ENCODE measurements at regions not wholly inside any gene's neighbourhood (a gene's known extent, or its start where the extent isn't known, plus 50 kb on each side); places are given as distances from the start of the nearest gene placed in this dataset.
"Not testable (repeated sequence)": the region's sequence is repeated elsewhere in the genome, so short reads cannot be mapped to it uniquely, and the experiment has no call there.

DNA sequence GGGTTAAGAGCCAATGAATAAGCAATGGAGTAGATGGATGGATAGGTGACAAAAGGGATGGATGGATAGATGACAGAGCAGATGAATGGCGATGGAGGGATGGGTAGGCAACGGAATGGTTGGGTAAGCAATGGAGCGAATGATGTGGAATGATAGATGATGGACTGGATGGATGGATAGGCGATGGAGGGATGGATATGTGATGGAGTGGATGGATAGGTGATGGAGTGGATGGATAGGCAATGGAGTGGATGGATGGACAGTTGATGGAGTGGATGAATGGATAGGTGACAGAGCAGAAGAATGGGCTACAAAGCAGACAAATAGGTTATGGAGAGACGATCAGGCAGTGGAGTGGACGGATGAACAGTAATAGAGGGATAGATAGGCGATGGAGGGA lies 269.6 kb downstream of the TEX29 start:
- Histone ChIP-seq H3K27me3 (ENCODE audit: low read depth) (peaks cover 38% of the 10 kb centered on the region), H3K36me3 (no peaks in the 10 kb centered on the region), H3K9me3 (replicated peaks) (peaks cover 5% of the 10 kb centered on the region), H3K4me3 (no peak overlapping the region), H3K4me1 (no peaks in the 10 kb centered on the region), H3K27ac (replicated peaks) (no peak overlapping the region)
- no peak for DNase-seq
- TF ChIP-seq, protein P1, sequence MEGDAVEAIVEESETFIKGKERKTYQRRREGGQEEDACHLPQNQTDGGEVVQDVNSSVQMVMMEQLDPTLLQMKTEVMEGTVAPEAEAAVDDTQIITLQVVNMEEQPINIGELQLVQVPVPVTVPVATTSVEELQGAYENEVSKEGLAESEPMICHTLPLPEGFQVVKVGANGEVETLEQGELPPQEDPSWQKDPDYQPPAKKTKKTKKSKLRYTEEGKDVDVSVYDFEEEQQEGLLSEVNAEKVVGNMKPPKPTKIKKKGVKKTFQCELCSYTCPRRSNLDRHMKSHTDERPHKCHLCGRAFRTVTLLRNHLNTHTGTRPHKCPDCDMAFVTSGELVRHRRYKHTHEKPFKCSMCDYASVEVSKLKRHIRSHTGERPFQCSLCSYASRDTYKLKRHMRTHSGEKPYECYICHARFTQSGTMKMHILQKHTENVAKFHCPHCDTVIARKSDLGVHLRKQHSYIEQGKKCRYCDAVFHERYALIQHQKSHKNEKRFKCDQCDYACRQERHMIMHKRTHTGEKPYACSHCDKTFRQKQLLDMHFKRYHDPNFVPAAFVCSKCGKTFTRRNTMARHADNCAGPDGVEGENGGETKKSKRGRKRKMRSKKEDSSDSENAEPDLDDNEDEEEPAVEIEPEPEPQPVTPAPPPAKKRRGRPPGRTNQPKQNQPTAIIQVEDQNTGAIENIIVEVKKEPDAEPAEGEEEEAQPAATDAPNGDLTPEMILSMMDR (IDR thresholded peaks at IDR 0.05; ENCODE audit: borderline replicate concordance) = no peak
- intact Hi-C loops (cut with micrococcal nuclease) = no loop called here

DNA sequence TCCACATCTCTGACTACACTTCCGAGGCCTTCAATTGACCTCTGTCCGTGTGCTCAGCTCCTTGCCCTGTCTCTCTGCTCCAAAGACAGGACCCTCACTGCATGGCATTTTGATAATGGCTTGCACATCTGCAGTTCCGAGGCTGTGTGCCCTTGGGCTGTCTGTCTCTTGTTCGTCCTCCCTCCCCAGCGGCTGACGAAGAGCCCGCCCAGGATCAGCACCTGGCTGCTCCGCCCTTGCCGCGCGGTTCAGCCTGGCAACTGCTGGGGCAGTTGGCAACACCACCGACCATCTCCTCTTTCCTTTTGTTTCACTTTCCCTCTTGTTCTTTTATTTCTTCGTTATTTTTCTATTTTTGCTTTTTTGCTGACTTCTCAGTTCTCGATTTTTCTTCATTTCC lies 270.4 kb downstream of the TEX29 start:
- Histone ChIP-seq H3K4me1 (no peaks in the 10 kb centered on the region), H3K9me3 (replicated peaks) (peaks cover 5% of the 10 kb centered on the region), H3K27ac (replicated peaks) (no peak overlapping the region), H3K4me3 (no peak overlapping the region), H3K27me3 (ENCODE audit: low read depth) (peaks cover 34% of the 10 kb centered on the region), H3K36me3 (no peaks in the 10 kb centered on the region)
- TF ChIP-seq, protein P1 (IDR thresholded peaks at IDR 0.05; ENCODE audit: borderline replicate concordance) = no peak
- no peak for DNase-seq
- intact Hi-C loops (cut with micrococcal nuclease) = no loop called here

DNA sequence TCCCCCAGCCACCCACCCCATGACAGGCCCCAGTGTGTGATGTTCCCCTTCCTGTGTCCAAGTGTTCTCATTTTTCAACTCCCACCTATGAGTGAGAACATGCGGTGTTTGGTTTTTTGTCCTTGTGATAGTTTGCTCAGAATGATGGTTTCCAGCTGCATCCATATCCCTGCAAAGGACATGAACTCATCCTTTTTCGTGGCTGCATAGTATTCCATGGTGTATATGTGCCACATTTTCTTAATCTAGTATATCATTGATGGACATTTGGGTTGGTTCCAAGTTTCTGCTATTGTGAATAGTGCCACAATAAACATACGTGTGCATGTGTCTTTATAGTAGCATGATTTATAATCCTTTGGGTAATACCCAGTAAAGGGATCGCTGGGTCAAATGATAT lies 273.0 kb downstream of the TEX29 start:
- peaks cover 29% of the 10 kb centered on the region for H3K27me3 ChIP-seq (ENCODE audit: low read depth)
- DNase-seq; H3K4me3 ChIP-seq; H3K9me3 ChIP-seq (replicated peaks); intact Hi-C loops (cut with micrococcal nuclease); H3K27ac ChIP-seq (replicated peaks); H3K36me3 ChIP-seq; H3K4me1 ChIP-seq: not testable (repeated sequence)

DNA sequence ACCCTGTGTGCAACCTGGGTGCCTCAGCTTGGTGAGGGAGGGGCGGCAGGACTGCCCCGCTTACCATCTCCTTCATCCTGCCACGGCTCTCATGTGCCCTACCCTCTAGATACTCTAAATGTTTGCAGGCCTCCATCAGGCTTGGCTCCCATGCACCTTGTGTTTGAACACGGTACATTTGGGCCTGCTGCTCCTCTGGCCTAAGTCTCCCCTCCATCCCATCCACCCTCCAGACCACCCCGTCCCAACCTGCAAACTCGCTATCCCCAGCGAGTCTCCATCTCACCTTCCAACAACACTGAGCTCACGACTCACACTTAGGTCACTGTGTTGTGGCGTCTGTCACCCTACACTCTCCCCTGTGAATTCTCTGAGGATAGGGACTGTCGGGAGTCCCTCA lies 274.2 kb downstream of the TEX29 start:
- Histone ChIP-seq H3K27ac (replicated peaks) (no peak overlapping the region), H3K27me3 (ENCODE audit: low read depth) (peaks cover 34% of the 10 kb centered on the region), H3K4me3 (no peak overlapping the region), H3K4me1 (no peaks in the 10 kb centered on the region), H3K9me3 (replicated peaks) (peaks cover 5% of the 10 kb centered on the region), H3K36me3 (no peaks in the 10 kb centered on the region)
- intact Hi-C loops (cut with micrococcal nuclease) = no loop called here
- no peak for DNase-seq
- TF ChIP-seq, protein P1 (IDR thresholded peaks at IDR 0.05; ENCODE audit: borderline replicate concordance) = no peak

DNA sequence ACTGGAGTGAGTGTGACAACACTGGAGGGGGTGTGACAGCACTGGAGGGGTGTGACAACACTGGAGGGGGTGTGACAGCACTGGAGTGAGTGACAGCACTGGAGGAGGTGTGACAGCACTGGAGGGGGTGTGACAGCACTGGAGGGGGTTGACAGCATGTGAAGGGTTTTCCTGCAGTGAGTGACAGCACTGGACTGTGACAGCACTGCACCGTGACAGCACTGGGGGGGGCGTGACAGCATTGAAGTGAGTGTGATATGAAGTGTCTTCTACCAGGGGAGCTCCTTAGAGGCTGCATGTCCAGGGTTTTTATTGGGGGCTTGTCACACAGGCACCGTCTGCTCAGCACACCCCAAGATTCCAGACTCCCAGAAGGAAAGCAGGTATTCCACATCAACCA lies 274.8 kb downstream of the TEX29 start:
- no peak overlapping the region for H3K4me3 ChIP-seq
- no peak overlapping the region for H3K27ac ChIP-seq (replicated peaks)
- intact Hi-C loops (cut with micrococcal nuclease) = no loop called here
- peaks cover 5% of the 10 kb centered on the region for H3K9me3 ChIP-seq (replicated peaks)
- TF ChIP-seq, protein P1 (IDR thresholded peaks at IDR 0.05; ENCODE audit: borderline replicate concordance) = no peak
- H3K27me3 ChIP-seq (ENCODE audit: low read depth) = peaks cover 41% of the 10 kb centered on the region
- no peaks in the 10 kb centered on the region for H3K4me1 ChIP-seq
- H3K36me3 ChIP-seq = no peaks in the 10 kb centered on the region
- no peak for DNase-seq

DNA sequence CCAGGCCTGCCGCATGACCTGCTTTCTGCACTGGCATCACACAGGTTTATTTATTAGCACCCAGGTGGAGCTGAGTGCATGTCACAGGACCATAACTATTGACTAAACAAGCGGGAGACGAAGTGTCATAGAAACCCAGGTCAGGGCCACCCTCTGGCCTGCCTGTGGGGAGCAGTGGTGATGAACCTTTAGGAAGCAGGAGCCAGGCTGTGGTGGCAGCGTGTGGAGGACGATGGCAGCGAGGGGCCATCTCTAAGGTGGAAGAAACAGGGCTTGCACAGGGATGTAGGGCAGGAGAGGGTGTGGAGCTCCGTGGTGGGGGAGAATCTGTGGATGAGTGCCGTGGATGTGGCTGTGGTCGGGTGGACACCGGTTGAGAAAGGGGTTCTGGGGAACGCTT lies 275.3 kb downstream of the TEX29 start:
- TF ChIP-seq, protein P1 (IDR thresholded peaks at IDR 0.05; ENCODE audit: borderline replicate concordance) = no peak
- intact Hi-C loops (cut with micrococcal nuclease) = no loop called here
- H3K36me3 ChIP-seq = no peaks in the 10 kb centered on the region

More for the DNA sequence above, 275.3 kb downstream of the TEX29 start:
- H3K4me1 ChIP-seq = no peaks in the 10 kb centered on the region
- H3K27ac ChIP-seq (replicated peaks) = no peak overlapping the region
- no peak for DNase-seq
- peaks cover 46% of the 10 kb centered on the region for H3K27me3 ChIP-seq (ENCODE audit: low read depth)
- peaks cover 5% of the 10 kb centered on the region for H3K9me3 ChIP-seq (replicated peaks)
- H3K4me3 ChIP-seq = no peak overlapping the region
